T-helper 1 cell (primary cell): ENCODE measurements at regions not wholly inside any gene's neighbourhood (a gene's known extent, or its start where the extent isn't known, plus 50 kb on each side); places are given as distances from the start of the nearest gene placed in this dataset.
A peak's percentile ranks its signal among the peaks of the same experiment; 100 is the strongest.

Experiments used
- DNase-seq, 5 donors: peaks; one replicate each; pipeline ENCODE4 v3.0.0-alpha.2; 2012 to 2020

DNA sequence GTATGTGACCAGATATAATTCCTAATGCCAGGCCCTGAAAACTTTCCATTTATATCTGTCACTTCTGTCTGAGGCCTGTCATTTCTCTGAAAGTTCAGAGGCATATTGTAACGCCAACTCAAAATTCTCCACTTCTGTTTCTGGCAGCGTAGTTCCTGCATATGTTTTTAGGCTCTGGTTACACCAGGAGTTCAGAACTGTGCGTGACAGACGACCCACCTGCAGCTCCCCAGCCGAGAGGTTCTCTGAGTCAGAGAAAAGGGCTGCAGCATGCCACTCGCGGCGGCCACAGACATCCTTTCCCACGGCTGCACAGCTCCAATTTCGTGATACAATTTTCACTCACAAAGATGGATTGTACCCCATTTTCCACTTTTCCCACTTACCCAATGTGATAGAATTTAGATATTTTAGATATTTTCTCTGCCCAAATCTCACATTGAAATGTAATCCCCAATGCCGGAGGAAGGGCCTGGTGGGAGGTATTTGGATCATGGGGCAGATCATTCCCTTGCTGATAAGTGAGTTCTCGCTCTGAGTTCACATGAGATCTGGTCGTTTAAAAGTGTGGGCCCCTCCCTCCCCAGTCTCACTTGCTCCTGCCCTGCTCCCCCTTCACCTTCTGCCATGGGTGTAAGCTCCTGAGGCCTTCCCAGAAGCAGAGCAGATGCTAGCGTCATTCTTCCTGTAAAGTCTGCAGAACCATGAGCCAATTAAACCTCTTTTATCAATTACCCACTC is 308.1 kb downstream of the LIG4 start:
- DNase-seq, result no peak

DNA sequence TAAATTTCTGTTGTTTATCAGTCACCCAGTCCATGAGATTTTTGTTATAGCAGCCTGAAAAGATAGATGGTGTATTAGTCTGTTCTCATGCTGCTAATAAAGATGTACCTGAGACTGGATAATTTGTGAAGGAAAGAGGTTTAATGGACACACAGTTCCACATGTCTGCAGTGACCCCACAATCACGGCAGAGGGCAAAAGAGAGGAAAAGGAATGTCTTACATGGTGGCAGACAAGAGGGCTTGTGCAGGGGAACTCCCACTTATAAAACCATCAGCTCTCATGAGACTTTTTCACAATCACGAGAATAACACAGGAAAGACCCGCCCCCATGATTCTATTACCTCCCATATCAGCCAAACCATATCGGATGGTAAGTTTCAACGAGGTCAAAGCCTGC is 309.2 kb downstream of the LIG4 start:
- DNase-seq, result no peak

DNA sequence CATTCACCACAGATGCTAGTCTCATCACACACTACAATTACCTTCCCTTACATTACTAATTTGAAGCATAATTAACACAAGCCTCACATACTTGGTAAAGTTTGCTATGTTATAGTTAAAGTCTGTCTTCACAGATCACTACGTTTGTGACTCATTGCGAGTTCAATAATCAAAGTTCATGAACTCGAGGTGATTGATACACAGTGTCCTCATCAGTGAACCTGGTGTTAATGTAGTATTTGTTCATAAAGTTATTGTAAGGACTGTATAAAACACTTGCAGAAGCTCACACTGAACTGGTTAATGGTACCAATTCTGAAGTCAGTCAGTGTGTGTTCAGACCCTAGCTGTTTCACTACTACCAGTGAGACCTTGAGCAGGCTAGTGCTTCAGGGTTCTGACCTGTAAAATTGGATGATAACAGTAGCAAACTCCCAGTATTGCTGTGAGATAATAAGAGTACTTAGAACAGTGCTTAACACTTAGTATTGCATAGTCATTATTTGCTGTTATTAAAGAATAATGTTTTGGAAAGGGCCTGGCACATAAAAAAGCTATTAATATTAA is 313.3 kb downstream of the LIG4 start:
- no peak for DNase-seq

DNA sequence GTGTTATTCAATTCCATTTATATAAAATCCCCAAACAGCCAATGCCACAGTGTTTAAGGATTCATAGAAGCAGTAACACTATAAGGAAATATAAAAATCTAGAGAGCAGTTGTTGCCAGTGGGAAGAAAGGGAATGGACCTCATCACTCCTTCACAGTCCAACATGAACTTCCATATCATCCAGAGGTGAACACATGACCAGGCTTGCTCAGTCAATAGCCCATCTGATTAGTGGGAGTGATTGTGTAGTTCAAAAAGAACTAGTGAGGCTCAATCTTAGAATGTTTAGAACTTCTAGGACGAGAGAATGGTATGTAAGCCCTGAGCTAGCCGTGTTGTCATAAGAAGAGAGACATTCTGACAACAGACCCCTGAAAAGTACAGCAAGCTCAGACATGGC is 314.1 kb downstream of the LIG4 start:
- no peak for DNase-seq

DNA sequence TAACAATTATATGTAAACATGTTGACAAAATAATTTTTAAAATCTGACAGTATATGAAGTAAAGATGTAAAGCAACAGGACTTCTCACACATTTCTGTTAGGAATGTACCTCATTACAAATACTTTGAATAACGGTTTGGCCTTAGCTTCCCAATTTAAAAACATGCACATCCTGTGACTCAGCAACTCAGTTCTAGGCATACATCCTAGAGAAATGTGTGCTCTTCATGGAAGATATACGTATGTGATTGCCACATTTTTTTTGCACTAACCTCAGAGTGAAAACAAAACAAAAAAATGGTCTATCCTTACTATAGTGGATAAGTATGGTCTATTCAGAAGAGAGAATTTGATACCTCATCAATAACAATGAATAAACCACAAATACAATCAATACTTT is 314.6 kb downstream of the LIG4 start:
- no peak for DNase-seq

DNA sequence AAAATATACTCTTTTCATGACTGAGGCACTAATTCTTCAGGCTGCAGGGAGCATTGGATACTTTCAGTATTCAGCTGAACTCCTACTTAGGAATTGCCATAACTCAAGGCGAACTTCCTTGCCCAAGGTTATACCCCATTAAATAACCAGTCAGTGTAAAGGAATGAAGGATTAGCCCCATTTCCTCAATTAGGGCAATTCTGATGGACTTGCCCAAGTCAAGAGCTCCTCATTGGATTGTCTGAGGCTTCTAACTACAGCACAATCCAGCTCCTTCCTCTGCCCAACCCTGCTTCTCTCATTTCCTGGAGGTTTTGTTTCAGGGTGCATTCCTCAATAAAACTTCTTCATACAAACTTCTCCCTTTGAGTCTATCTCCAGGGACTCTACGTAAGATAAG is 329.2 kb downstream of the LIG4 start:
- no peak for DNase-seq

DNA sequence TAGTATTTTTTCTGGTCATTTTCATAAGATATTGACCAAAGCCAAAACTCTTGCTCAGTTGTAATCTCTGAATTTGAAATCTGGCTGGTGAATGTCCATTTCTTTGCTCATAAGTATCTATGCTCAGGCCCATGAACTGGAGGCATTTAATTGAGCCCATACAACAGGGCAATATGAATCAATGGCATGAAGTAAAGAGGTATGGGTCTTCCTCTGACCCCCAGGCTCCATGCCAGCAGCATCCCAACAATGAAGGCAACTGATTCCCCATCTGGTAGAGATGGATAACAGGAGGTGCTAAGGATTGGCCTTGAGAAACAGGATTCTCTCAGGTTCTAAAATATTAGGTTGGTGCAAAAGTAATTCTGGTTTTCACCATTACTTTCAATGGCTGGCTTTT is 330.8 kb downstream of the LIG4 start:
- DNase-seq, result no peak

DNA sequence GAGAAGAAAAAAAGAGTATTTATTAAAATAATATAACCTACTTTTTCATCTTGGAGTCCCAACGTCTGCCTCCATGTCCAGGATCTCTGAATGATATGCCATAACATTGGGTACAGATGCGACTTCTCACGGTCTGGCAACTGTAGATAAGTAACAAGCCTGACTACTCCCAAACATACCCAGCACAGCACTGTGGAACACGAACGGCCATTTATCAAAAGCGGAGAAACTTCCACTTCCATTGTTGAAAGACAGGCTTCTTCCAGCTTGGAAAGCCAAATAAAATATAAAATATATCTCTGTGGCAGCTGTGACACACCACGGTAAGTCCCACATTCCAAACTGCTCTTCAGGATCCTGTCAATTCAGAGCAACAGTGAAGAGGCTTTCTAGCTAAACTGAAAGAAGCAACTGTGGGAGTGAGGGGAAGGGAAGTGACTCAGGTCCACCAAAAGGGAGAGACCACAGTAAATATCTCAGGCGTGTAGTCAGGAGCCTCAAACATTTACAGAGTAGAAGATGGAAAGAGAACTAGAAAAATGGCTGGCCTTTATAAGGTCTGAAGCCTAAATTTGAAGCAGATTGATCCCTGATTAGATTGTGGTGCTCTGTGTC is 331.7 kb downstream of the LIG4 start:
- no peak for DNase-seq

DNA sequence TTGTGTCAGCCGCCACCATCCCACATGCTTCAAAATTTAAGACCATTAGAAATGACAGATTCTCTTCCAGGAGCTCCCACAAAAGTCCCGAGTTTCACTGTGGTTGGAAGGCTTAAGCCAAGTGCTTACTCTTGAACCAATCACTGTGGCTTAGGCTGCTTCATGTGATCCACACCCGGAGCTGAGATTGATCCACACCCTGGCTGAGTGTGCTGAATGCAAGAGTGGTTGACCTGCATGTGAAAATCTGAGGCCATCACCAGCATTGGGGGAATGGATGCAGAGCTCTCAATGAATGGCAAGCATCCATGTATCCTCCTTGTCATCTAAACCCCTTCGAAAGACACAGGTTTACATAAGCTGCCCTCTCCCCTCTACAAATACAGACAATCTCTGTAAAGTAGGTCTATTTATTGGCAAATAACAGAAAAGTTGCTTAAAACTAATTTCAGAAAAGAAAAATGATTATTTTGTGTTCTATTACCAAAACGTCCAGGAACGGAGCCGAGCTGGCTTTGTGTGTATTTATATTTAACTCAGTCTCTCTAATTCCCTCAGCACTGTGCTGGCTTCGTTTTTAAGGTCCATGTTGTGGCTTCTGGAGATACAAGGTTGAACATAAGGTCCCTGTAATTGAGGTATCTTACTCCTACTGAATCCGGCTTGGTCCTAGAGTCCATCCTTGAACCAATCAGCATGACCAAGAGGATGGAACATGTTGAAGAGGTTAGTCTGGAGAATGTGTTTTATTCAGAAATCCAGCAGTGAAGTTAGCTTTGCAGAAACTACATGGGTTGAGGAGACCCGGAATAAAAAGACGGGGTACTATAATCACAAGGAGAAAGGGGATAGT is 332.4 kb downstream of the LIG4 start:
- no peak for DNase-seq

DNA sequence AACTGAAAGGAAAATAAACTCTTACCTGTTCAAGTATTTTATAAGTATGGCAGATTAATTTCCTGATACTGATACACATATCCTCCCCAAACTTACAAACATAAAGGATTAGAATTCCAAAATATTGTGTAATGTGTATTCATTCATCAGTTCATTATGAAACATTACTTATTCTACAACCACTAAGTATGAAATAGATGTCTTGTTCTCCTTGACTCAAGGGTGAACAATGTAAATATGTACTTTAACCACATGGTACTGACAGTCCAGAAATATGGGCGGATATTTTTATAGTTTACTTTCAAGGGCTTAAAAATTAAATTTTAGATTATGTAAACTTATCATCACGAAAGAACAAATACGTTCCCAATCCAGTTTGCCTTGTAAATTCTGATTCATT is 334.0 kb downstream of the LIG4 start:
- no peak for DNase-seq

DNA sequence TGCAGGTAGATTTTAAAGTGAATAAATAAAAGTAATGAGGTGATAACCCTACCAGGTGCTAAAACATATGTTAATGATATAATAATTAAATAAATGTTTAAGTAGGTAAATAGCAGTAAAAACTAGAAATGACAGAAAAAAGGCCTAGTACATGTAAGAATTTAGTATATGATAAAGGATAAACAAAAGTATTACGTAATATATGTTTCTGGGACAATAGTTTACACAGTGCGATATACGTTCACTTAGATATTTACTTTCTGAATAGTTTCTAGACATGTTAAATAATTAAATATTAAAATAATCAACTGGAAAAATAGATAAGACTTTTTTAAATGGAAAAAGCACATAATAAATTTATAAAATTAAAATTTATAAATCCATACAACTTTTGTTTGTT is 340.9 kb downstream of the LIG4 start:
- no peak for DNase-seq

DNA sequence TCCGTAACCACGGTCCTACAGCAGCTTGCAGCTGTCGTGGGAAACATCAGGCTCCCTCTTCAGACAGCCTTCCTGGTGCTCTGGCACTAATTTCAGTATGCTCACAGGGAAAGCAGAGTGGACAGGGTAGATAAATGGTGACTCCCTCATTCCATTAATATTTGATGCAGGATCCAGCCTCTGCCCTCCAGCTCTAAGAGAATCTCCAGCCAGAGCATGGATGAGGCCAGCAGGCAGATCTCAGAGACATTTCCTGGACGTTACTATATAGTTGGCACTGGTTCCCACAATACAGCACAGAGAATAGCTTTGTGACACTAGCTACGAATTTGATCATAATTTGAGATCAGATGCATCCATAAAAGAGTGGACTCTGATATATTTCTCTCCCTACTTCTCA is 341.4 kb downstream of the LIG4 start:
- no peak for DNase-seq

DNA sequence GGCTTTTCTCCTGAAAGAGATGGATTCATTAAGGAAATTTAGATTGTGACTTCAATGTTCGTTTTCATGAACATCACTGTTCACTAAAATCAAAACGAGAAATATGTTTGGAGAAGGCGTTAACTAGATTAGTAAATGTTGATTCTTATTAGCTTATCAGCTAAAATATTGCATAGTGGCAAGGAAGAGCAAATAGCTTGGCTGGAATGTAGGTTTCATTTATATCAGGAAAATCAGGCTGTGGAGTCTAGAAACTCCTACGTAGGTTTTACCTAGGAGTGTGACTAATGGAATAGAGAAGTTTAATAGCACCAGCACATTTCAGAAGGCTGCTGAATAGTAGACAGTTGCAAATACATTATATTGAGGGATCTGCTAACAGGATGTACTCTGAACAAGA is 344.9 kb downstream of the LIG4 start:
- no peak for DNase-seq

DNA sequence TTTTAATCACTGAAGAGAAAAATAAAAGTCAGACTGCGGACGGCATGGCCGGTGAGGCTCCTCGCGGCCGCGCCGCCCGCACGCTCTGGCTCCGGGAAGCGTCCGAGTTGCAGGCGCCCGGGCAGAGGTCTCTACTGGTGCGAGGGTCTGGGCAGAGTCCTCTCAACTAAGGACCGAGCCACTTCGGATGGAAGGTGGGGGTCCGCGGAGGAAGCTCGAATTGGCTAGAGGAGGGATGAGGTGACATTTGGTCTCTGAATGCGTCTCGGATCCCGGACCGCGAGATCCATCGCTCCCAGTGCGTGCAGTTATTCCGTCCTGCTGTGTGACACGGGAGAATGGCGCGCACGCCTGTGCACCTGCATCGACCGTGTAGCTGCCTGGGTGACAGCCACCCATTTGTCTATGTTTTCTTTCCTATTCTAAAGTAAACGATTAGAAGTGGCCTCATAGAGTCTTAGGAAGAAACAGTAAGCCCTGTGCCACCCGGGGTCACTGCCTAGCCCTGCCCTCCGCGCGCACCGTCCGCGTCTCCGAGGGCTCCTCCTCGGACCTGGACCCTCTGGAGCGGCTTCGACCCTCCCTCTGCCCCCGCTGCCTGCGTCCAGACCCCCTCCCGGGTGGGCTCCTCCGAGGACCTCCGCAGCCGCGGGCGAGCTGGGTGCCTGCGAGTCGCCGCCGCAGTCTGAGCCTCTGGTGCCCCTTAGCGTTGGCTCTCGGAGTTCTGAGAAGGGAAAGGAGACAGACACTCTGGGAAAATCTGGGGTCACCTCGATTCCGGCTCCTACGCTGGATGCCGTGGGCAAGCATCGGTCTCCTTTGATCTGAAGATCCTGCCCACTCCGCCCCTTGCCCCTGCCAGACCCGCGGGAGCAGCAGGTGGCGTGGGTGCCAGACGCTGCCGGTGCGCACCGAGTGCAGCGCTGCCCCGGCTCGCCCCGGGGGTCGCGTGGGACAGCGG is 347.4 kb downstream of the LIG4 start:
- DNase-seq, result no peak

DNA sequence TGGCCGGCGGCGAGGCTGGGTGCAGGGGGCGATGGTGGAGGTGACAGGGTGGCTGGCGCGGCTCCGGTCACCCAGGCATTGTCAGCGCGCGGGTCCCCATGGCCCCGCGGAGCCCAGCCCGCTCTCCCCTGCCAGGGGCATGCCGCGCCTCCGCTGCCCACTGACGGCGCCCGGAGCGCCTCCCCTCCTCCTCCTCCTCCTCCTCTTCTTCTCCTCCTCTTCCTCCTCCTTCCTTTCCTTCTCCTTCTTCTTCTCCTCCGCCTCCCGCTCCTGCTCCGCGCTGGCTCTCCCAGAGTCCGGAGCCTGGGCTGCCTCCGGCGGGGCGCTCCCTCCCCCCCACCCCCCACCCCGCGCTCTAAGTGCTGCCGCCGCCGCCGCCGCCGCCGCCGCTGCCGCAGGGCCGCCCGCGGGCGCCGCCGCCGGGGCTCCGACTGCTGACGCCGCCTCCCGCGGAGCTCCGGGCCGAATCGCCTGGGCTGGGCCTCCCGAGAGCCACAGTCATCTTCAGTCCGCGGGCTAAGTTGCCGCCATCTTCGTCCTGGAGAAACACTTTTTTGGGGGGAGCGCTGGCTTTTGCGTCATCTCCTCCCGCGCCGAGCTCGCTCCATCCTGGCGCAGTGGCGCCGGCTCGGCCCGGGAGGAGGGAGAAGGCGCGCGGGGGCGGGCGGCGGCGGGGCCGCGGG is 348.3 kb downstream of the LIG4 start:
- no peak for DNase-seq

DNA sequence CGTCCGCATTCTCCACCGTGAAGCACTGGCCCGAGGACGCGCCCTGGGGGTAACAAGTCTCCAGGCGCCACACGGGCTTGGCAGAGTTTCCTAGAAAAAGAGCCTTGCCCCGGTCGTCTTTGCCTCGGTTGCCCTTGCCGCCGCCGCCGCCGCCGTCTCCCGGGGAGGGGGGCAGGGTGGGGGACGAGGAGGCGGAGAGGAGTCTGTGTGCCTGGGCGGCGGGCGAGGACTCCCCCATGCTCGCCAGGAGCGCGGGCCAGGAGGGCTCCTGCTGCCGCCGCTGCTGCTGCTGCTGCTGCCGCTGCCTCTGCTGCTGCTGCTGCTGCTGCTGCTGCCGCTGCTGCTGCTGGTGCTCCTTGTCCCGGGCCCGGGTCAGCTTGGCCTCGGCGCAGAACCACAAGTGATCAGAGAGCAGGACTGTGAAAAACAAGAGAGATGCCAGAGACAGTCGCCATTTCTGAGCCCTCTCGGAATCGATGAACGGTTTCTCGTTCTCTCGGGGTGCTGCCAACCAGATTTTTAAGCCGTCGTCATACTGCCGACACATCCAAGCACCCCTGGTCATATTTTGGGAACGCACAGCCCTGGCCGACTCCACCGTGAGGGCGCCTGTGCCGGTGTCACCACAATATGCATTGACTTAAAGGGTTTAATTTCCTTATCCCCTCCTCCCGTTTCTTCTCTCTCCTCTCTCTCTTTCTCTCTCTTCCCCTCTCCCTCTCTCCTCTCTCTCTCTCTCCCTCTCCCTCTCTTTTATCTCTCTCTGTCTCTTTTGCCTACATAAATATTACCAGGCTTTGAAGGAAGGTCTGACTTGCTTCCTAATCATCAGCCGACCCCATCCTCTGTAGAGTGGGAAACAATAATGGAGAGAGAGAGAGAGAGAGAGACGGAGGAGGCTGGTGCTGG is 349.1 kb downstream of the LIG4 start:
- DNase-seq, result no peak

DNA sequence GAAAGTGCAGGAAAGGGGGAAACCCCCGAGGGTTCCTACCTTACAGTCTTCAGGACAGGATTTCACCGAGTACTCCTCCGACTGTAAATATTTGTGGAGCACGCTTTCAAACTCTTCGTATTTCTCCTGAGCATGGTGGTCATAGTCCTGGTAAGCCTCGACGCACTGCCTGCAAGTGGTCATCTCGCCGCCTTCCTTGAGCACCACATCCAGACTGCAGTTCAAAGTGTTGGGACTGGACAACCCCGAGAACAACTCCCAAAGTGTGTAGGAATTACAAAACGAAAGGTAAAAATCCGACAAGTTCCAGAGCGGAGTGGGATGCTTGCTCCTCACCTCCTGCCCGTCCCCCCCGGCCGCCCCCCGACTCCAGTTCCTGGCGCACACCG is 349.7 kb downstream of the LIG4 start:
- no peak for DNase-seq

DNA sequence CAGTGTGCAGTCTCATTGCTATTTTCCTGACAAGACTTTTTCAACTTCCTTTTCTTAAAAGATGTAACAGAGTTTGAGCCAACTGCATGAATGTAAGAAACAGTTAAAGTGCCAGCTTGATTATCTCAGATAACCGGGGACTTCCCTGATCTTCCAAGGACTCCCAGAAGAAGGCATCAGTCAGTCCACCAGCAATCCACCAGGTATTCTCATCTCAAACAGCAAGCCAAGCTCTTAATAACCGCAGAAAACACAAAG is 350.1 kb downstream of the LIG4 start:
- no peak for DNase-seq

DNA sequence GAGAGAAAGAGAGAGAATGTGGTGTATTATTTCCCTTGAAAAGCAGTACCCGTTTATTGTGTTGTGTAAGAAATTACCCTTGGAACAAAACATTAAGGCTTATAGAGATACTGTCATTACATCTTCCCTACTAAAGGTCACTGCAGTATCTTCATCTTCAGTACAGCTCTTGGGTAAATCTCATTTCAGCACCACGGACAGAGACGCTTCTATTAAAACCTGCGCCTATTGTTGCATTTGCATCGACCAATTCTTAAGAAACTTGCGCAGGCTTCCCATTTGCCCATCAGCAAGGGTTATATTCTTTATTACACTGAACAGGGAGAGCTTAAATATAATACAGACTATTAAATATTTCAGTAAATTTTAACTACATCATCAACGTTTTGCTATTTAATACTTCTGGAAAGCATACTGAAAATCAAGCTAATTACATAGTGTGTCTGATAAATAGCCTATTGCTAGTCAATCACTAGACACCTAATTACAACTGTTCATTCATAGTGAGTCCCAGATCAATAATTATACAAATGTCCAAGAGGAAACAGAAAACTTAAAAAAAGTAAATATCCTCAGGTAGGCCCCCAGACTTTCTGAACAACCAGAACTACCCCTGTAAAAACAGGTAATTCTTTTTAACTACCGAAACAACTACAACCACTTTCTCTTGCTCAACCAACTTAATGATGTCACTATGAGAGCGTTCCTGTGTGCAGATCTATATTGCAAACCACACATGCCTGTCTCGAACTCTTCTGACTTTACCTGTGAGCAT is 350.6 kb downstream of the LIG4 start:
- peak in 1 of 5 donors; percentile 6 for DNase-seq

DNA sequence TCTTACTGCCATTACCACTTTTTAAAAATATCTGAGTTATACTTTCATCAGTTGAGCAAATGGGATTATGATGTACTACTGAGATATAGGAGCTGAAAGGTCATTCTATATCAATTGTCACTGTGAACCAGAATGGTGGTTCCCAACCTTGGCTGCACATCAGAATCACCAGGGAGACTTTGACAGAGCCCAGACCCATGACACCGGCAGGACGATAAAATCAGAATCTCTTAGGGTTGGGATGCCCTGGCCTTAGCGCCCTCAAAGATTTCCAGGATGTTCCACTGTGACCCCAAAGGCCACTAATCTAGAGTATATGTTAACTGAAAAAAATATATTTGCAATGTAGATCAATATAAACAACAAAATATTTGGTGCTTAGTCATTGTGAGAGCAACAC is 355.1 kb downstream of the LIG4 start:
- no peak for DNase-seq
